A673 (cell line): ENCODE measurements at regions not wholly inside any gene's neighbourhood (a gene's known extent, or its start where the extent isn't known, plus 50 kb on each side); places are given as distances from the start of the nearest gene placed in this dataset.

ENCODE experiments used
- CTCF ChIP-seq: fragments of 300-800, 200-600 bp; sonication (generic); conservative IDR thresholded peaks from 2 replicates; pipeline ENCODE4 v1.5.1; 2017; ENCODE audit warnings: low read depth, mild to moderate bottlenecking, antibody characterized with exemption, low read length, moderate library complexity, mixed read lengths
- EZH2 ChIP-seq: fragments of 200-600 bp; sonication (generic); IDR thresholded peaks from 2 replicates; pipeline ENCODE4 v1.6.1; 2017; ENCODE audit warnings: borderline replicate concordance, low read depth, mild to moderate bottlenecking, mixed read lengths, antibody characterized with exemption, low read length; ENCODE audit not compliant: poor library complexity, severe bottlenecking

DNA sequence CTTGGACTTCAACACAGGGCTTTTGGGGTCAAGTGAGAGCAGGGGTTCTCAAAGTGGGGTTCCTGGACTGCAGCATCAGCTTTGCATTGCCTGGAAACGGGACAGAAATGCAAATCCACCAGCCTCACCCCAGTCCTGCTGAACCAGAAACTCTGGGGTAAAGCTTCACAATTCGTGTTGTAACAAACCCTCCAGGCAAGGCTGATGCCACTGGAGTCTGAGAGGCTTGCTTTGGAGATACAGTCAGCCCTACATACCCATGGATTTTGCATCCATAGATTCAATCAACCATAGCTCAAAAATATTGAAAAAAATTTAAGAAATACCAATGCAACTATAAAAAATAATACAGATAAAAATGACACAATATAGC, 160.4 kb upstream of the ECI2 start:
- TF ChIP-seq CTCF (no peak), EZH2 (no peak)
